Activated CD8-positive, alpha-beta memory T cell treated with anti-CD3 and anti-CD28 coated beads, Interleukin-2, amount 50 U/mL, for 48 hours (primary cell): ENCODE measurements at regions not wholly inside any gene's neighbourhood (a gene's known extent, or its start where the extent isn't known, plus 50 kb on each side); places are given as distances from the start of the nearest gene placed in this dataset.
"Not testable (repeated sequence)": the region's sequence is repeated elsewhere in the genome, so short reads cannot be mapped to it uniquely, and the experiment has no call there.

Experiments used
- DNase-seq: peaks from one replicate; pipeline ENCODE4 v3.0.0-alpha.2; 2020

- DNase-seq = no peak
These were observed 1288.7 kb downstream of the PLA2G4A start for GRCh38 chr1:188117436-188117835.

- DNase-seq = no peak
These were observed 1293.9 kb downstream of the PLA2G4A start for GRCh38 chr1:188122646-188123045.

- DNase-seq = no peak
These were observed 1298.8 kb downstream of the PLA2G4A start for GRCh38 chr1:188127507-188127906.

- no peak for DNase-seq
These were observed 1300.0 kb downstream of the PLA2G4A start for GRCh38 chr1:188128761-188129160.

- DNase-seq = no peak
These were observed 1301.4 kb downstream of the PLA2G4A start for GRCh38 chr1:188129856-188130838.

- no peak for DNase-seq
These were observed 1308.5 kb downstream of the PLA2G4A start for GRCh38 chr1:188137221-188137620.

GRCh38 chr1:188140958-188141357 is 1312.2 kb downstream of the PLA2G4A start:
- no peak for DNase-seq

GRCh38 chr1:188154196-188154595 is 1325.4 kb downstream of the PLA2G4A start:
- DNase-seq = no peak

- DNase-seq = no peak
These were observed 1326.0 kb downstream of the PLA2G4A start for GRCh38 chr1:188154761-188155160.

GRCh38 chr1:188155261-188155660 is 1326.5 kb downstream of the PLA2G4A start:
- DNase-seq = no peak

GRCh38 chr1:188164459-188164858 is 1335.7 kb downstream of the PLA2G4A start:
- DNase-seq = no peak

GRCh38 chr1:188166654-188167053 is 1337.9 kb downstream of the PLA2G4A start:
- no peak for DNase-seq

- DNase-seq = no peak
These were observed 1341.2 kb downstream of the PLA2G4A start for GRCh38 chr1:188169971-188170370.

GRCh38 chr1:188170411-188170810 is 1341.7 kb downstream of the PLA2G4A start:
- no peak for DNase-seq

- no peak for DNase-seq
These were observed 1342.2 kb downstream of the PLA2G4A start for GRCh38 chr1:188170935-188171334.

- not testable (repeated sequence) for DNase-seq
These were observed 1353.3 kb downstream of the PLA2G4A start for GRCh38 chr1:188182063-188182462.

GRCh38 chr1:188188317-188188716 is 1359.6 kb downstream of the PLA2G4A start:
- no peak for DNase-seq

- DNase-seq = no peak
These were observed 1366.2 kb downstream of the PLA2G4A start for GRCh38 chr1:188194916-188195315.

GRCh38 chr1:188218289-188218688 is 1389.5 kb downstream of the PLA2G4A start:
- DNase-seq = no peak

- no peak for DNase-seq
These were observed 1391.3 kb downstream of the PLA2G4A start for GRCh38 chr1:188220051-188220450.

- DNase-seq = no peak
These were observed 1395.5 kb downstream of the PLA2G4A start for GRCh38 chr1:188224263-188224662.

GRCh38 chr1:188225975-188226374 is 1397.2 kb downstream of the PLA2G4A start:
- DNase-seq = no peak

- no peak for DNase-seq
These were observed 1399.9 kb downstream of the PLA2G4A start for GRCh38 chr1:188228623-188229022.

GRCh38 chr1:188237573-188238348 is 1409.0 kb downstream of the PLA2G4A start:
- DNase-seq = no peak
